SU-DHL-6 (cell line): ENCODE measurements at regions not wholly inside any gene's neighbourhood (a gene's known extent, or its start where the extent isn't known, plus 50 kb on each side); places are given as distances from the start of the nearest gene placed in this dataset.

Experiments
- EZH2phosphoT487 ChIP-seq: fragments of 200-600 bp; sonication (generic), shearing (Covaris generic); conservative IDR thresholded peaks from 2 replicates; pipeline ENCODE4 v1.6.1; 2018; ENCODE audit warnings: mild to moderate bottlenecking, antibody characterized with exemption, low read length, moderate library complexity, mixed read lengths
- TF ChIP-seq, protein P1 (sequence below): fragments of 200-600 bp; sonication (generic); IDR thresholded peaks from one replicate; pipeline ENCODE4 v1.5.1; 2017; ENCODE audit warnings: antibody characterized with exemption, mild to moderate bottlenecking, low read length, moderate library complexity; ENCODE audit not compliant: insufficient read depth, poor library complexity, severe bottlenecking

- TF ChIP-seq, protein P1, sequence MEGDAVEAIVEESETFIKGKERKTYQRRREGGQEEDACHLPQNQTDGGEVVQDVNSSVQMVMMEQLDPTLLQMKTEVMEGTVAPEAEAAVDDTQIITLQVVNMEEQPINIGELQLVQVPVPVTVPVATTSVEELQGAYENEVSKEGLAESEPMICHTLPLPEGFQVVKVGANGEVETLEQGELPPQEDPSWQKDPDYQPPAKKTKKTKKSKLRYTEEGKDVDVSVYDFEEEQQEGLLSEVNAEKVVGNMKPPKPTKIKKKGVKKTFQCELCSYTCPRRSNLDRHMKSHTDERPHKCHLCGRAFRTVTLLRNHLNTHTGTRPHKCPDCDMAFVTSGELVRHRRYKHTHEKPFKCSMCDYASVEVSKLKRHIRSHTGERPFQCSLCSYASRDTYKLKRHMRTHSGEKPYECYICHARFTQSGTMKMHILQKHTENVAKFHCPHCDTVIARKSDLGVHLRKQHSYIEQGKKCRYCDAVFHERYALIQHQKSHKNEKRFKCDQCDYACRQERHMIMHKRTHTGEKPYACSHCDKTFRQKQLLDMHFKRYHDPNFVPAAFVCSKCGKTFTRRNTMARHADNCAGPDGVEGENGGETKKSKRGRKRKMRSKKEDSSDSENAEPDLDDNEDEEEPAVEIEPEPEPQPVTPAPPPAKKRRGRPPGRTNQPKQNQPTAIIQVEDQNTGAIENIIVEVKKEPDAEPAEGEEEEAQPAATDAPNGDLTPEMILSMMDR: no peak
- no peak for TF ChIP-seq EZH2phosphoT487
Measured at GRCh38 chr5:110366716-110367115, 359.8 kb downstream of the TMEM232 start.
